T-helper 9 cell (primary cell): ENCODE measurements at regions not wholly inside any gene's neighbourhood (a gene's known extent, or its start where the extent isn't known, plus 50 kb on each side); places are given as distances from the start of the nearest gene placed in this dataset.

Source experiments
- DNase-seq: peaks from one replicate; pipeline ENCODE4 v3.0.0-alpha.2; 2020

- DNase-seq = no peak
These were observed 88.5 kb downstream of the ELAPOR2 start for GRCh38 chr7:86970986-86971385.

GRCh38 chr7:86970547-86970946 lies 88.9 kb downstream of the ELAPOR2 start:
- DNase-seq = no peak

- no peak for DNase-seq
These were observed 89.6 kb downstream of the ELAPOR2 start for GRCh38 chr7:86969865-86970264.

GRCh38 chr7:86968618-86969017 lies 90.8 kb downstream of the ELAPOR2 start:
- DNase-seq = no peak

GRCh38 chr7:86966916-86967315 lies 92.5 kb downstream of the ELAPOR2 start:
- no peak for DNase-seq

- DNase-seq = no peak
These were observed 93.7 kb downstream of the ELAPOR2 start for GRCh38 chr7:86965727-86966120.

GRCh38 chr7:86964973-86965726 lies 94.3 kb downstream of the ELAPOR2 start:
- no peak for DNase-seq

- DNase-seq = no peak
These were observed 95.7 kb downstream of the ELAPOR2 start for GRCh38 chr7:86963599-86964230.

- DNase-seq = no peak
These were observed 96.8 kb downstream of the ELAPOR2 start for GRCh38 chr7:86962623-86963022.

GRCh38 chr7:86961686-86962085 lies 97.8 kb downstream of the ELAPOR2 start:
- no peak for DNase-seq

- DNase-seq = no peak
These were observed 101.1 kb downstream of the ELAPOR2 start for GRCh38 chr7:86958380-86958779.

- no peak for DNase-seq
These were observed 102.9 kb downstream of the ELAPOR2 start for GRCh38 chr7:86956567-86956966.

- DNase-seq = no peak
These were observed 103.5 kb downstream of the ELAPOR2 start for GRCh38 chr7:86955895-86956503.

GRCh38 chr7:86954971-86955370 lies 104.5 kb downstream of the ELAPOR2 start:
- no peak for DNase-seq

GRCh38 chr7:86953653-86954336 lies 105.7 kb downstream of the ELAPOR2 start:
- no peak for DNase-seq

- DNase-seq = no peak
These were observed 106.2 kb downstream of the ELAPOR2 start for GRCh38 chr7:86953219-86953618.

GRCh38 chr7:86951895-86952294 lies 107.6 kb downstream of the ELAPOR2 start:
- no peak for DNase-seq

- DNase-seq = no peak
These were observed 108.5 kb downstream of the ELAPOR2 start for GRCh38 chr7:86950944-86951343.

GRCh38 chr7:86950360-86950759 lies 109.1 kb downstream of the ELAPOR2 start:
- no peak for DNase-seq

- no peak for DNase-seq
These were observed 109.6 kb downstream of the ELAPOR2 start for GRCh38 chr7:86949779-86950260.

GRCh38 chr7:86949052-86949778 lies 110.2 kb downstream of the ELAPOR2 start:
- DNase-seq = no peak

- no peak for DNase-seq
These were observed 111.5 kb downstream of the ELAPOR2 start for GRCh38 chr7:86947929-86948328.

- no peak for DNase-seq
These were observed 116.0 kb downstream of the ELAPOR2 start for GRCh38 chr7:86943447-86943846.
